HK-2 (cell line): ENCODE measurements at regions not wholly inside any gene's neighbourhood (a gene's known extent, or its start where the extent isn't known, plus 50 kb on each side); places are given as distances from the start of the nearest gene placed in this dataset.

Source experiments
- DNase-seq: peaks from one replicate; pipeline ENCODE4 v3.0.0-alpha.2; 2018; ENCODE audit not compliant: unreplicated experiment

GRCh38 chr1:164272156-164272555, 286.8 kb upstream of the PBX1 start:
- no peak for DNase-seq

- no peak for DNase-seq
These were observed 262.8 kb upstream of the PBX1 start for GRCh38 chr1:164296172-164296571.

- no peak for DNase-seq
These were observed 250.9 kb upstream of the PBX1 start for GRCh38 chr1:164308101-164308500.

GRCh38 chr1:164310166-164310565, 248.8 kb upstream of the PBX1 start:
- DNase-seq: no peak

GRCh38 chr1:164311377-164311776, 247.6 kb upstream of the PBX1 start:
- no peak for DNase-seq

GRCh38 chr1:164320790-164321731, 237.9 kb upstream of the PBX1 start:
- DNase-seq: no peak

- DNase-seq: no peak
These were observed 233.2 kb upstream of the PBX1 start for GRCh38 chr1:164325786-164326185.

- no peak for DNase-seq
These were observed 225.6 kb upstream of the PBX1 start for GRCh38 chr1:164333387-164333786.

- DNase-seq: no peak
These were observed 221.6 kb upstream of the PBX1 start for GRCh38 chr1:164337394-164337793.

GRCh38 chr1:164337885-164338284, 221.1 kb upstream of the PBX1 start:
- DNase-seq: no peak

- no peak for DNase-seq
These were observed 215.8 kb upstream of the PBX1 start for GRCh38 chr1:164343189-164343588.

GRCh38 chr1:164347980-164348379, 211.0 kb upstream of the PBX1 start:
- DNase-seq: no peak

GRCh38 chr1:164356511-164356910, 202.5 kb upstream of the PBX1 start:
- no peak for DNase-seq

- DNase-seq: no peak
These were observed 198.7 kb upstream of the PBX1 start for GRCh38 chr1:164360265-164360664.

GRCh38 chr1:164361927-164362326, 197.1 kb upstream of the PBX1 start:
- no peak for DNase-seq

- no peak for DNase-seq
These were observed 195.0 kb upstream of the PBX1 start for GRCh38 chr1:164363980-164364379.

GRCh38 chr1:164366014-164366413, 193.0 kb upstream of the PBX1 start:
- no peak for DNase-seq

GRCh38 chr1:164369698-164370365, 189.2 kb upstream of the PBX1 start:
- DNase-seq: no peak

- DNase-seq: no peak
These were observed 178.1 kb upstream of the PBX1 start for GRCh38 chr1:164380893-164381292.

- no peak for DNase-seq
These were observed 176.6 kb upstream of the PBX1 start for GRCh38 chr1:164382384-164382783.

- no peak for DNase-seq
These were observed 174.7 kb upstream of the PBX1 start for GRCh38 chr1:164384262-164384661.

- no peak for DNase-seq
These were observed 141.8 kb upstream of the PBX1 start for GRCh38 chr1:164417016-164417704.

GRCh38 chr1:164423136-164423535, 135.8 kb upstream of the PBX1 start:
- no peak for DNase-seq
